Stimulated activated naive CD8-positive, alpha-beta T cell treated with anti-CD3 and anti-CD28 coated beads, Interleukin-15, amount 100 ng/mL, for 72 hours (primary cell): ENCODE measurements at regions not wholly inside any gene's neighbourhood (a gene's known extent, or its start where the extent isn't known, plus 50 kb on each side); places are given as distances from the start of the nearest gene placed in this dataset.

Experiments
- ATAC-seq: fragments of 150-1000 bp; cut with Tn5 transposase; 2 replicates; pipeline ENCODE4 v1.10.0; 2021; ENCODE audit warnings: mild to moderate bottlenecking, moderate library complexity
- DNase-seq, 2 donors: peaks; one replicate each; pipeline ENCODE4 v3.0.0; 2021 to 2022
- H3K27ac Mint-ChIP-seq, 2 donors: one replicate each; pipeline ENCODE4 v1.8.0; 2022; ENCODE audit warnings: mild to moderate bottlenecking in 2 of 2, mixed read lengths in 2 of 2, moderate library complexity in 2 of 2
- H3K27me3 Mint-ChIP-seq: one replicate; pipeline ENCODE4 v1.8.0; 2022; ENCODE audit warnings: mixed read lengths
- H3K4me1 Mint-ChIP-seq: one replicate; pipeline ENCODE4 v1.8.0; 2022; ENCODE audit warnings: mild to moderate bottlenecking, mixed read lengths
- H3K4me3 Mint-ChIP-seq, 2 donors: one replicate each; pipeline ENCODE4 v1.8.0; 2022; ENCODE audit warnings: mild to moderate bottlenecking in 2 of 2, mixed read lengths in 2 of 2, moderate library complexity in 1 of 2
- H3K9me3 Mint-ChIP-seq, 2 donors: one replicate each; pipeline ENCODE4 v1.8.0; 2022; ENCODE audit warnings: mixed read lengths in 2 of 2

- Mint-ChIP-seq H3K4me1 (no peaks in the 10 kb centered on the region), H3K4me3 (no peak overlapping the region), H3K27ac (no peak overlapping the region), H3K27me3 (no peaks in the 10 kb centered on the region), H3K9me3 (peaks cover 0 to 16% of the 10 kb centered on the region in 2 donors)
- ATAC-seq (no peak), DNase-seq (no peak)
Observed at GRCh38 chr2:6010163-6010562, 318.0 kb downstream of the SOX11 start.

- ATAC-seq (no peak), DNase-seq (no peak)
- Mint-ChIP-seq H3K4me3 (no peak overlapping the region), H3K27ac (no peak overlapping the region), H3K27me3 (no peaks in the 10 kb centered on the region), H3K4me1 (no peaks in the 10 kb centered on the region), H3K9me3 (peaks cover 0 to 12% of the 10 kb centered on the region in 2 donors)
Observed at GRCh38 chr2:6011921-6012320, 319.7 kb downstream of the SOX11 start.

GRCh38 chr2:6017736-6018286, 325.6 kb downstream of the SOX11 start:
- DNase-seq, result no peak
- no peaks in the 10 kb centered on the region for H3K27me3 Mint-ChIP-seq
- no peak overlapping the region for H3K4me3 Mint-ChIP-seq
- peaks cover 0 to 4% of the 10 kb centered on the region in 2 donors for H3K9me3 Mint-ChIP-seq
- ATAC-seq, result no peak
- H3K27ac Mint-ChIP-seq, result peak overlapping the region in 1 of 2 donors; percentile 84
- no peaks in the 10 kb centered on the region for H3K4me1 Mint-ChIP-seq

GRCh38 chr2:6024229-6024628, 332.0 kb downstream of the SOX11 start:
- peaks cover 0 to 4% of the 10 kb centered on the region in 2 donors for H3K9me3 Mint-ChIP-seq
- no peaks in the 10 kb centered on the region for H3K27me3 Mint-ChIP-seq
- DNase-seq, result no peak
- no peak overlapping the region for H3K4me3 Mint-ChIP-seq
- no peaks in the 10 kb centered on the region for H3K4me1 Mint-ChIP-seq
- H3K27ac Mint-ChIP-seq, result no peak overlapping the region
- no peak for ATAC-seq

GRCh38 chr2:6024784-6025183, 332.6 kb downstream of the SOX11 start:
- ATAC-seq, result no peak
- no peaks in the 10 kb centered on the region for H3K27me3 Mint-ChIP-seq
- no peak overlapping the region for H3K4me3 Mint-ChIP-seq
- peaks cover 0 to 4% of the 10 kb centered on the region in 2 donors for H3K9me3 Mint-ChIP-seq
- H3K4me1 Mint-ChIP-seq, result no peaks in the 10 kb centered on the region
- H3K27ac Mint-ChIP-seq, result no peak overlapping the region
- no peak for DNase-seq

- H3K27me3 Mint-ChIP-seq, result no peaks in the 10 kb centered on the region
- ATAC-seq, result no peak
Observed at GRCh38 chr2:6025391-6025790, 333.2 kb downstream of the SOX11 start.

GRCh38 chr2:6027066-6027465, 334.9 kb downstream of the SOX11 start:
- no peak overlapping the region for H3K4me3 Mint-ChIP-seq
- ATAC-seq (no peak), DNase-seq (no peak)
- no peaks in the 10 kb centered on the region for H3K4me1 Mint-ChIP-seq
- H3K9me3 Mint-ChIP-seq, result no peaks in the 10 kb centered on the region
- no peak overlapping the region for H3K27ac Mint-ChIP-seq
- no peaks in the 10 kb centered on the region for H3K27me3 Mint-ChIP-seq

More at GRCh38 chr2:6025391-6025790, 333.2 kb downstream of the SOX11 start:
- no peaks in the 10 kb centered on the region for H3K4me1 Mint-ChIP-seq
- H3K9me3 Mint-ChIP-seq, result peaks cover 0 to 4% of the 10 kb centered on the region in 2 donors
- no peak overlapping the region for H3K4me3 Mint-ChIP-seq
- H3K27ac Mint-ChIP-seq, result no peak overlapping the region
- no peak for DNase-seq

- no peak for DNase-seq
- Mint-ChIP-seq H3K27me3 (no peaks in the 10 kb centered on the region), H3K27ac (peak overlapping the region in 1 of 2 donors; percentile 35), H3K4me1 (no peaks in the 10 kb centered on the region), H3K9me3 (no peaks in the 10 kb centered on the region), H3K4me3 (no peak overlapping the region)
- ATAC-seq, result no peak
Observed at GRCh38 chr2:6031200-6031867, 339.1 kb downstream of the SOX11 start.

- Mint-ChIP-seq H3K27me3 (no peaks in the 10 kb centered on the region), H3K4me1 (no peaks in the 10 kb centered on the region), H3K27ac (no peak overlapping the region), H3K9me3 (no peaks in the 10 kb centered on the region), H3K4me3 (no peak overlapping the region)
- DNase-seq (no peak), ATAC-seq (no peak)
Observed at GRCh38 chr2:6036211-6036610, 344.0 kb downstream of the SOX11 start.

- Mint-ChIP-seq H3K27ac (no peak overlapping the region), H3K27me3 (no peaks in the 10 kb centered on the region), H3K9me3 (peaks cover 12 to 18% of the 10 kb centered on the region in 2 donors), H3K4me1 (no peaks in the 10 kb centered on the region), H3K4me3 (no peak overlapping the region)
- ATAC-seq (no peak), DNase-seq (no peak)
Observed at GRCh38 chr2:6043238-6043637, 351.1 kb downstream of the SOX11 start.

GRCh38 chr2:6052649-6053048, 360.5 kb downstream of the SOX11 start:
- H3K4me1 Mint-ChIP-seq, result no peaks in the 10 kb centered on the region
- no peaks in the 10 kb centered on the region for H3K27me3 Mint-ChIP-seq
- DNase-seq (no peak), ATAC-seq (no peak)
- peaks cover 4 to 8% of the 10 kb centered on the region in 2 donors for H3K9me3 Mint-ChIP-seq
- no peak overlapping the region for H3K27ac Mint-ChIP-seq
- no peak overlapping the region for H3K4me3 Mint-ChIP-seq

- H3K27me3 Mint-ChIP-seq, result no peaks in the 10 kb centered on the region
- no peak overlapping the region for H3K4me3 Mint-ChIP-seq
- no peaks in the 10 kb centered on the region for H3K4me1 Mint-ChIP-seq
- H3K27ac Mint-ChIP-seq, result no peak overlapping the region
- ATAC-seq (no peak), DNase-seq (no peak)
- peaks cover 0 to 8% of the 10 kb centered on the region in 2 donors for H3K9me3 Mint-ChIP-seq
Observed at GRCh38 chr2:6053743-6054142, 361.6 kb downstream of the SOX11 start.

- Mint-ChIP-seq H3K4me3 (no peak overlapping the region), H3K27ac (no peak overlapping the region)
Observed at GRCh38 chr2:6054161-6054671, 362.0 kb downstream of the SOX11 start.

GRCh38 chr2:6060992-6061663, 368.9 kb downstream of the SOX11 start:
- ATAC-seq, result no peak
- H3K9me3 Mint-ChIP-seq, result peaks cover 0 to 6% of the 10 kb centered on the region in 2 donors
- H3K4me1 Mint-ChIP-seq, result no peaks in the 10 kb centered on the region
- H3K27me3 Mint-ChIP-seq, result no peaks in the 10 kb centered on the region
- DNase-seq, result no peak
- H3K4me3 Mint-ChIP-seq, result no peak overlapping the region
- H3K27ac Mint-ChIP-seq, result no peak overlapping the region

More at GRCh38 chr2:6054161-6054671, 362.0 kb downstream of the SOX11 start:
- Mint-ChIP-seq H3K4me1 (no peaks in the 10 kb centered on the region), H3K9me3 (peaks cover 0 to 8% of the 10 kb centered on the region in 2 donors), H3K27me3 (no peaks in the 10 kb centered on the region)
- ATAC-seq, result no peak
- no peak for DNase-seq

GRCh38 chr2:6064757-6065156, 372.6 kb downstream of the SOX11 start:
- Mint-ChIP-seq H3K4me3 (no peak overlapping the region), H3K4me1 (no peaks in the 10 kb centered on the region), H3K27me3 (no peaks in the 10 kb centered on the region), H3K27ac (no peak overlapping the region), H3K9me3 (no peaks in the 10 kb centered on the region)
- no peak for ATAC-seq
- DNase-seq, result no peak

- Mint-ChIP-seq H3K4me3 (no peak overlapping the region), H3K9me3 (no peaks in the 10 kb centered on the region), H3K27me3 (no peaks in the 10 kb centered on the region), H3K4me1 (no peaks in the 10 kb centered on the region), H3K27ac (no peak overlapping the region)
- ATAC-seq (no peak), DNase-seq (no peak)
Observed at GRCh38 chr2:6065703-6066102, 373.5 kb downstream of the SOX11 start.
